ENCODE measurements at regions not wholly inside any gene's neighbourhood (a gene's known extent, or its start where the extent isn't known, plus 50 kb on each side); places are given as distances from the start of the nearest gene placed in this dataset.

- no peaks in the 10 kb centered on the region for H3K9me3 Mint-ChIP-seq (ENCODE audit: unreplicated experiment)
- H3K4me1 Mint-ChIP-seq (ENCODE audit: low read depth, unreplicated experiment), result no peaks in the 10 kb centered on the region
- H3K36me3 Mint-ChIP-seq (ENCODE audit: unreplicated experiment), result no peaks in the 10 kb centered on the region
Measured at GRCh38 chr6:140992678-140993077, 1140.0 kb upstream of the GJE1 start.

GRCh38 chr6:140988780-140989179 is 1143.9 kb upstream of the GJE1 start:
- Mint-ChIP-seq H3K27me3 (ENCODE audit: unreplicated experiment) (no peaks in the 10 kb centered on the region), H3K27ac (ENCODE audit: unreplicated experiment) (no peak overlapping the region), H3K4me1 (ENCODE audit: low read depth, unreplicated experiment) (no peaks in the 10 kb centered on the region), H3K4me3 (ENCODE audit: unreplicated experiment) (no peak overlapping the region), H3K9me3 (ENCODE audit: unreplicated experiment) (no peaks in the 10 kb centered on the region), H3K36me3 (ENCODE audit: unreplicated experiment) (no peaks in the 10 kb centered on the region)
- TF ChIP-seq CTCF (IDR thresholded peaks at IDR 0.05; ENCODE audit: partially characterized antibody, unreplicated experiment), result no peak
- DNase-seq, result no peak

More at GRCh38 chr6:140992678-140993077, 1140.0 kb upstream of the GJE1 start:
- Mint-ChIP-seq H3K27ac (ENCODE audit: unreplicated experiment) (no peak overlapping the region), H3K27me3 (ENCODE audit: unreplicated experiment) (no peaks in the 10 kb centered on the region), H3K4me3 (ENCODE audit: unreplicated experiment) (no peak overlapping the region)
- no peak for TF ChIP-seq CTCF (IDR thresholded peaks at IDR 0.05; ENCODE audit: partially characterized antibody, unreplicated experiment)
- DNase-seq, result no peak

GRCh38 chr6:140987364-140988155 is 1145.2 kb upstream of the GJE1 start:
- no peak overlapping the region for H3K27ac Mint-ChIP-seq (ENCODE audit: unreplicated experiment)
- DNase-seq, result no peak
- H3K36me3 Mint-ChIP-seq (ENCODE audit: unreplicated experiment), result no peaks in the 10 kb centered on the region
- H3K4me3 Mint-ChIP-seq (ENCODE audit: unreplicated experiment), result no peak overlapping the region
- no peak for TF ChIP-seq CTCF (IDR thresholded peaks at IDR 0.05; ENCODE audit: partially characterized antibody, unreplicated experiment)
- H3K9me3 Mint-ChIP-seq (ENCODE audit: unreplicated experiment), result no peaks in the 10 kb centered on the region
- no peaks in the 10 kb centered on the region for H3K27me3 Mint-ChIP-seq (ENCODE audit: unreplicated experiment)
- no peaks in the 10 kb centered on the region for H3K4me1 Mint-ChIP-seq (ENCODE audit: low read depth, unreplicated experiment)

GRCh38 chr6:140985679-140986275 is 1146.9 kb upstream of the GJE1 start:
- no peaks in the 10 kb centered on the region for H3K4me1 Mint-ChIP-seq (ENCODE audit: low read depth, unreplicated experiment)

More at GRCh38 chr6:140985679-140986275, 1146.9 kb upstream of the GJE1 start:
- Mint-ChIP-seq H3K36me3 (ENCODE audit: unreplicated experiment) (no peaks in the 10 kb centered on the region), H3K27ac (ENCODE audit: unreplicated experiment) (no peak overlapping the region), H3K27me3 (ENCODE audit: unreplicated experiment) (no peaks in the 10 kb centered on the region), H3K4me3 (ENCODE audit: unreplicated experiment) (no peak overlapping the region), H3K9me3 (ENCODE audit: unreplicated experiment) (no peaks in the 10 kb centered on the region)
- TF ChIP-seq CTCF (IDR thresholded peaks at IDR 0.05; ENCODE audit: partially characterized antibody, unreplicated experiment), result no peak
- no peak for DNase-seq

Measured in glutamatergic neuron (in vitro differentiated cells).